ENCODE measurements at regions not wholly inside any gene's neighbourhood (a gene's known extent, or its start where the extent isn't known, plus 50 kb on each side); places are given as distances from the start of the nearest gene placed in this dataset.

GRCh38 chr10:78533776-78534175, 500.1 kb downstream of the RPS24 start:
- TF ChIP-seq POLR2AphosphoS5 (IDR thresholded peaks at IDR 0.05; ENCODE audit: borderline replicate concordance, low read depth, low read length), result no peak
- no peak for TF ChIP-seq EZH2 (IDR thresholded peaks at IDR 0.05)
- TF ChIP-seq FOXP2 (optimal IDR thresholded peaks at IDR 0.05; ENCODE audit: control extremely low read depth, extremely low read length, insufficient read depth), result no peak

All from SK-N-MC (cell line).